Neural cell (in vitro differentiated cells): ENCODE measurements at regions not wholly inside any gene's neighbourhood (a gene's known extent, or its start where the extent isn't known, plus 50 kb on each side); places are given as distances from the start of the nearest gene placed in this dataset.

Experiments used
- CTCF ChIP-seq: fragments of 450-650 bp; IDR thresholded peaks from 2 replicates; pipeline ENCODE4 v1.5.1; 2014; ENCODE audit warnings: antibody characterized with exemption, mild to moderate bottlenecking, moderate library complexity; ENCODE audit not compliant: poor library complexity, severe bottlenecking
- EP300 ChIP-seq: fragments of 450-650 bp; conservative IDR thresholded peaks from 2 replicates; pipeline ENCODE4 v1.6.1; 2014; ENCODE audit warnings: antibody characterized with exemption, mild to moderate bottlenecking, moderate library complexity; ENCODE audit not compliant: poor library complexity, severe bottlenecking
- EZH2 ChIP-seq: fragments of 200-600, 300-800 bp; shearing (Covaris generic), sonication (generic); IDR thresholded peaks from 2 replicates; pipeline ENCODE4 v1.6.1; 2014; ENCODE audit warnings: antibody characterized with exemption, low read length, borderline replicate concordance, mild to moderate bottlenecking; ENCODE audit not compliant: insufficient read depth, poor library complexity, severe bottlenecking
- REST ChIP-seq: IDR thresholded peaks from 2 replicates; pipeline ENCODE4 v1.6.1; 2012; ENCODE audit warnings: borderline replicate concordance
- SMC3 ChIP-seq: fragments of 450-650 bp; conservative IDR thresholded peaks from 2 replicates; pipeline ENCODE4 v1.6.1; 2014; ENCODE audit warnings: antibody characterized with exemption, mild to moderate bottlenecking, moderate library complexity; ENCODE audit not compliant: poor library complexity

- no peak for TF ChIP-seq CTCF
- no peak for TF ChIP-seq EZH2
- TF ChIP-seq EP300 = no peak
- no peak for TF ChIP-seq SMC3
- no peak for TF ChIP-seq REST
Measured at GRCh38 chr1:190808035-190808434, 330.4 kb upstream of the BRINP3 start.
